ENCODE measurements at regions not wholly inside any gene's neighbourhood (a gene's known extent, or its start where the extent isn't known, plus 50 kb on each side); places are given as distances from the start of the nearest gene placed in this dataset.

- no peaks in the 10 kb centered on the region for H3K36me3 Mint-ChIP-seq
- no peaks in the 10 kb centered on the region for H3K27me3 Mint-ChIP-seq
- no peaks in the 10 kb centered on the region for H3K4me1 Mint-ChIP-seq
- CTCF ChIA-PET: no interaction called here
- DNase-seq: no peak
- H3K27ac Mint-ChIP-seq: no peak overlapping the region
- H3K9me3 Mint-ChIP-seq: no peaks in the 10 kb centered on the region
- no peak overlapping the region for H3K4me3 Mint-ChIP-seq
These were observed 99.6 kb upstream of the COL21A1 start for GRCh38 chr6:56346958-56347357.

DNA sequence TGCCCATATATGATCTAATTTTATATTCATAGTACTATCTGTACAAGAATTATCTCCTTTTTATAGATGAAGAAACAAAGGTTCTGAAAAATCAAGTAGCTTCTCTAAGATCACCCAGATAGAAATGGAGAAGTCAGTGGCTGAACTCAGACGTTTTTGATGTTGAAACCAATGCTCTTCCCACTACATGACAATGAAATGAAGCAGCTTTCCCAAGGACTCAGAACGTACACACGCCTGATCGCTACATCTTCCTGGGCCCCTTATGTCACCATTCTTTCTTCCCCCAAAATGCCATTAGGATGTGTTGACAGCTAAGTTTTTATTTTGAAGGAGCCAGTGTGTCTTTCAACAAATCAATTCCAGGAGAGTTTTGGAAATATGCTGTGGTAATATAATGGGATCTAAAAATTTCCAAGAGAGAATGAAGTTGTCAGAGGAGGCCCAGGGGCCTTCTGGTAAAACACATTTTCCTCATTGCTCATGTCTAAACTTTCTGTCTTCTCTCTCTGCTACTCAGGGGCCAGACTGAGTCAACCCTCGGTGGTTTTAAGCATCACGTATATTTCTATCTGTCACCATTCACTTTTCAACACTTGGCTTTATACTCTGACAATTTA is 98.1 kb upstream of the COL21A1 start:
- DNase-seq: no peak
- Mint-ChIP-seq H3K4me3 (no peak overlapping the region), H3K4me1 (no peaks in the 10 kb centered on the region), H3K27ac (no peak overlapping the region), H3K9me3 (no peaks in the 10 kb centered on the region), H3K36me3 (no peaks in the 10 kb centered on the region), H3K27me3 (no peaks in the 10 kb centered on the region)
- CTCF ChIA-PET: interaction anchor here (0.5 kb wide), 1 partner anchor 85 kb away, joined by 3 read pairs; no protein-coding TSS in a partner anchor

DNA sequence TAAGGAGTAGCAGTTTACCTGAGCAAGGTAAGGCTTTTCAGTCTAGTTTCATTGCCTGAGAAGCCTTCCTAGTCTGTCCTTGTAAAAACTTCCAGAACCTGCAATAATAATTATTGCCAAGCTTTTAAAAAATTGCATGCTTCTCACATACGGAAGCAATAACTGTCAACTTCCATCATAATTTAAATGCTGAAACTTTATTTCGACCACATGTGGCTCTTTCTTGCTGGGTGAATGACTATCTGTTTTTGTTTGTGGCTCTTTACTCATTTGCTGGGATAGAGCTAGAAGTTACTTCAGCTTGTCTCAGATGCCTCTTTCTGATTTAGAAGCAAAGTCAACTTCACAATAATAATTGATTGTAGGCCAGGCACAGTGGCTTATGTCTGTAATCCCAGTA is 95.9 kb upstream of the COL21A1 start:
- H3K27ac Mint-ChIP-seq: no peak overlapping the region
- H3K36me3 Mint-ChIP-seq: no peaks in the 10 kb centered on the region
- peaks cover 4% of the 10 kb centered on the region for H3K27me3 Mint-ChIP-seq

DNA sequence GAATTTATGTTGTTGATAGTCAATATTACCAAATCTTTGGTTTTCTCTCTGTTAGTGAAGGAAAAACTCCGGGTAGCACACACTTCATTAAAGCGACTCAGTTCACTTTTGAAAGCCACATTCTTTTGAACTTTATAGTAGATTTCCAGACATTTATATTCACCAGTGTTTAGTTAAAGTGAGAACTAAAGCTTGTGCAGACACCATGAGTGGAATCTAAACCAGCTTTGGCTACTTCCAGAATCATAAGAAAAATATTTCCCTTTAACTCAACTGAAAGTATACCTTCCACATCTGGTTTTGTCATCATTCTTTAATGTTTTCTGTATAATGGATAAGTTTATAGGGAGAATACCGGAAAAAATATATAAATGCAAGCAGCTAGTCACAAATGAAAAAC is 92.1 kb upstream of the COL21A1 start:
- H3K4me1 Mint-ChIP-seq: no peaks in the 10 kb centered on the region
- CTCF ChIA-PET: no interaction called here
- H3K9me3 Mint-ChIP-seq: no peaks in the 10 kb centered on the region
- peaks cover 4% of the 10 kb centered on the region for H3K27me3 Mint-ChIP-seq
- H3K27ac Mint-ChIP-seq: no peak overlapping the region
- no peak overlapping the region for H3K4me3 Mint-ChIP-seq
- H3K36me3 Mint-ChIP-seq: no peaks in the 10 kb centered on the region
- DNase-seq: no peak

More for the DNA sequence above, 95.9 kb upstream of the COL21A1 start:
- Mint-ChIP-seq H3K9me3 (no peaks in the 10 kb centered on the region), H3K4me1 (no peaks in the 10 kb centered on the region), H3K4me3 (no peak overlapping the region)
- DNase-seq: no peak
- CTCF ChIA-PET: no interaction called here

DNA sequence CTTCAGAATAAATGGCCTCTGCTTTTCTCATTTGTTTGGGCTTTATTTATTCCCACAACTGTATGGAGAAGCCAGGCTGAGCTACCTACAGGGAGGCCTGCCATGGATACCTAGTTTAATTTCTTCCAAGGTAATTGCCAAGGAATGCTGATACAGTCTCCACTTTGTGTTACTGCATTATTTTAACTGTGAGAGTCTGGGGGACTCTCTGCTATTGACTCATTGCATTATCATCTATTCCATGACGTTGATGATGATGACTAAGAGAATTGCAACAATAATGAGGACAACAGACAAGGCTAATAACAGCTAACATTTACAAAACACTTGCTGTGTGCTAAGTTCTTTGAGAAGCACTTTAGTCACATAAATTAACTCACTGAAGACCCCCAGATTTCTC is 88.3 kb upstream of the COL21A1 start:
- Mint-ChIP-seq H3K9me3 (no peaks in the 10 kb centered on the region), H3K4me1 (no peaks in the 10 kb centered on the region), H3K36me3 (no peaks in the 10 kb centered on the region), H3K27me3 (peaks cover 4% of the 10 kb centered on the region), H3K27ac (no peak overlapping the region), H3K4me3 (no peak overlapping the region)
- no peak for DNase-seq
- CTCF ChIA-PET: no interaction called here

DNA sequence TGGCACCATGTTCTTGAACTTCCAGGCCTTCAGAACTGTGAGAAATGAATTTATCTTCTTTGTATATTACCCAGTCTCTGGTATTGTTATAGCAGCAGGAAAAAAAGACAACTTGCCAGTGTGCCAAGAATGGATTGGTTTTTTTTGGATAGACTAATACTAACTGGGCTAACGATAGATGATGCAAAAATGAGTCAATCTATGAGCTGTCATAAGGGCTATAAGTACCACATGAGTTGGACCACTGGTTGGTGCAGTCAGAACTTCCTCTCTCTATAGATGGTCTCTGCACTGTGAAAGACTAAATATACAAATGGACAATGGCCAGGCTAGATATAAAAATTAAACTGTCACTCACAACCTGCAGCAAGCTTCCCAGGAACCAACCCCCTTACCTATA is 87.6 kb upstream of the COL21A1 start:
- Mint-ChIP-seq H3K9me3 (no peaks in the 10 kb centered on the region), H3K4me3 (no peak overlapping the region), H3K27ac (no peak overlapping the region), H3K36me3 (no peaks in the 10 kb centered on the region), H3K27me3 (no peaks in the 10 kb centered on the region), H3K4me1 (no peaks in the 10 kb centered on the region)
- DNase-seq: no peak
- CTCF ChIA-PET: no interaction called here

DNA sequence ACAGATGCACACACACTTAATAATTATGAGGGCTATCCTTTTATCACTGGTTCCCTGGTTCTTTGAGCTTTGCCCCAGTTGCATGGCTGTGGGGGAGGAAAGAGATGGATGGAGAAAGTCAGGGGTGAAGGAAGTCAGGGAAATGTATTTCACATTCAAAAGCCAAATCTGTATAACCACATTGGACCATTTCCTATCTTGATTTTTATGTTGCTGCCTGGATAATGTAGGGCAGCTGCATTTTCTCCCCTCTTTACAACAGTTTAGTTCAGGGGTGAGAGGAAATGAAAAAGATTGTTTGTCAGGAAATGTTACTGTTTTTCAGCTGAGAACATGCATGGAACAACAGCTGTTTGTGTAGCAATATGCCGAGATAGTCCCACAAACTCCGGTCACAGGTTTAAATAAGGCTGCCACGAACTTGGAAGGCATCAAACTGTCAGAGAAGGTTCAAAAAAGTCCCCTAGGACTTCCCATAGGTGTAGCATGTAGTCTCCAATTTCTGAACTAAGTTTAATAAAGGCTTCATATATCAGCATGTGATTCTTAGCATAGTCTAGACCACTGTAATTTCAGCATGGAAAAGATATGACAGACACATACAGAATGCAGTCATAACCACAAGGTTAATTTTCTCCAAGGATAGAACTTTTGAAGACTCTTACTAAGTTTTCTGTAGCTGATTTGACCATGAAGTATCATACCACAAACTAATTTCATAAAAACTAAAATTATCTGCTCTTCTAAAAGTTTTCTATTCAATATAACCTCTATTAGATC is 82.1 kb upstream of the COL21A1 start:
- Mint-ChIP-seq H3K9me3 (no peaks in the 10 kb centered on the region), H3K27me3 (no peaks in the 10 kb centered on the region), H3K27ac (no peak overlapping the region), H3K4me3 (no peak overlapping the region), H3K36me3 (no peaks in the 10 kb centered on the region), H3K4me1 (no peaks in the 10 kb centered on the region)
- CTCF ChIA-PET: no interaction called here
- DNase-seq: no peak

- Mint-ChIP-seq H3K9me3 (no peaks in the 10 kb centered on the region), H3K27me3 (no peaks in the 10 kb centered on the region), H3K27ac (no peak overlapping the region), H3K36me3 (no peaks in the 10 kb centered on the region), H3K4me1 (no peaks in the 10 kb centered on the region), H3K4me3 (no peak overlapping the region)
- DNase-seq: no peak
- CTCF ChIA-PET: no interaction called here
These were observed 81.3 kb upstream of the COL21A1 start for GRCh38 chr6:56328728-56329090.

DNA sequence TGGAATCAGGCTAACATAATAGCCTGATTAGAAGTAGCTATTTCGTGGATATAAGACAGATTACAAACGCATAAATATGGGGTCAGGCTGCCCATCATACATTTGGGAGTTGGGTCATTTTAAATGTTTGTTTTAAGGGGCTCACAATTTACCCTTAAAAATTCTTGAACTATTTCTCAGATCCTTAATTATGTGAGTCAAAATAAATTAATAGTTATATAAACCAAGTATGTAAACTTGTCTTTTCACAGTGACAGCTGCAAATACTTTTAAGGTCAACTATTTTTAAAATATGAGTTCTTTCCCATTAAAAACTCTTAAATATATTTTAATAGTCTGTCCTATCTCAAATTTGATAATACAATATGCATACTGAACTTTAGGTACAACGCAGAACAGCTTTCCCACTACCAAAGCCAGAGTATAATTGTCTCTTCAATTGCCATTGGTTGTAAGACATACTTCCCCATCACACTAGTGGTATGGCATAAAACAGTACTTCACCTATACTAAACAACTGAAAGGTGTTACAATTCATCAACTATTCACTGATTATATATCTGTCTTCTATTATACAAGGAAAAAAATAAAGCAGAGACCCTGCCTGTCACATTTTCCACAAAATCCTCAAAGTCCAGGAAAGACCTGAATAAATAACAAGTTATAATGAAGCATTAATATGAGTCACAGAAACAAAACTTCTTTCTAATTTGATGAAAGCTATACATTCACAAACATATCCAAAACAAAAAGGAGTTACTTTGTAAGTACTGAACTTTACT is 80.8 kb upstream of the COL21A1 start:
- DNase-seq: no peak
- H3K27me3 Mint-ChIP-seq: no peaks in the 10 kb centered on the region
- no peak overlapping the region for H3K4me3 Mint-ChIP-seq
- no peaks in the 10 kb centered on the region for H3K9me3 Mint-ChIP-seq
- no peak overlapping the region for H3K27ac Mint-ChIP-seq
- CTCF ChIA-PET: no interaction called here
- H3K4me1 Mint-ChIP-seq: no peaks in the 10 kb centered on the region
- H3K36me3 Mint-ChIP-seq: no peaks in the 10 kb centered on the region

DNA sequence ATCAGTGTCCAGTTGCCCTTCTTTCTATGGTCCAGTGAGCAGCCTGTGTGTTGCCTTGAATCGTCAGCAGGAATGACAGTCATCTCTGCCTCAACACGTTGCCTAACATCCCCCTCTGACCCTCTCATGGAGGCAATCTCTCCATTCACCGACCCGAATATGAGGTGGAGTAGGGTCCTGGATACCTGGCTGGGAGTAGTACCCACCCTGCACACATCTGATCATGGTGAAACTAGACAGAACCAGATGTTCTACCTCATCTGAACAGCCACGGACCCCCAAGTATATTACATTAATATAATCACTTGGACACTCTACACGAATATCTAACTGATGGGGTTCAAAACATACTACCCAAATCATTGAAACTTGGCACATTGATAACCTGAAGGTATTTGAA is 77.0 kb upstream of the COL21A1 start:
- no peak overlapping the region for H3K4me3 Mint-ChIP-seq
- H3K4me1 Mint-ChIP-seq: no peaks in the 10 kb centered on the region
- no peak for DNase-seq
- H3K27me3 Mint-ChIP-seq: no peaks in the 10 kb centered on the region
- H3K36me3 Mint-ChIP-seq: no peaks in the 10 kb centered on the region
- no peak overlapping the region for H3K27ac Mint-ChIP-seq
- CTCF ChIA-PET: no interaction called here
- no peaks in the 10 kb centered on the region for H3K9me3 Mint-ChIP-seq

- no peak overlapping the region for H3K4me3 Mint-ChIP-seq
- no peaks in the 10 kb centered on the region for H3K9me3 Mint-ChIP-seq
- no peaks in the 10 kb centered on the region for H3K36me3 Mint-ChIP-seq
- H3K27me3 Mint-ChIP-seq: no peaks in the 10 kb centered on the region
- H3K4me1 Mint-ChIP-seq: no peaks in the 10 kb centered on the region
- no peak overlapping the region for H3K27ac Mint-ChIP-seq
- DNase-seq: no peak
- CTCF ChIA-PET: interaction anchor here (1.0 kb wide), 1 partner anchor 47 kb away, joined by 3 read pairs; no protein-coding TSS in a partner anchor
These were observed 71.5 kb upstream of the COL21A1 start for GRCh38 chr6:56318851-56319250.

DNA sequence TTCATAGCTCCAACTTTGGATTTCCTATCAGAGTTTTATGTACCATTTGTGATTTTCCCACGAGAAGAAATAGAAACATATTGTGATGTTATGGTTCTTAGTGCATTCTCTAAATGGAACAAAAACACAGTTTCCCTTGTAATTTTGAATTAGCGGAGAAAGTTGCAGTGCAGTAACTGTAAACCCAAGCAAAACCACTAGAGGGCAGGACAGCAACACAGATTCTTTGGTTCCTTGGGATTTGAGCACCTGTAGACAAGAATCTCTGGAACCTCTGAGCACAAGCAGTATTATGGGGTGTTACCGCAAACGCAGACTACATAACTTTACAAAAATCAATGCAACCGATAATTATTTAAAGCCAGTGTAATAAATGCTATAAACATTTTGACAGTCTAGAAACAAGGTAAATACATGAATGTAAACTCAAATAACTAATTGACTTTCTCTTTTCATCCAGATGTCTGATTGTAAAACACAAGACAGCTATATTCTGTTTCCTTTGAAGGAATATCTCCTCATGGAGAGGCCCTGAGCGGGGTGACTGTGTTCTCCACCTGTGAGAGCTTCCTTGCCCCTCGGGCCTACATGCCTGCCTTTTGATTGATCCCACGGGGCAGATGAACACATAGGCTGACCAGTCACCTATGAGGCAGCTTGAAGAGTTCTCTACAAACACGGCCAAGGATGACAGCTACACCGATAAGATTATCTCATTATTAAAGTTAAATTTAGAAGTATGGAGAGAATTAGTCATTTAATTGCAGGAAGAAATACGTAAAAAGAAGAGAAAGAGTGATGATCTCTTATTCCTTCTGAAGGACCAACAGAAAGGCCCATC is 67.5 kb upstream of the COL21A1 start:
- Mint-ChIP-seq H3K27ac (no peak overlapping the region), H3K27me3 (no peaks in the 10 kb centered on the region), H3K9me3 (no peaks in the 10 kb centered on the region), H3K36me3 (no peaks in the 10 kb centered on the region), H3K4me3 (no peak overlapping the region), H3K4me1 (no peaks in the 10 kb centered on the region)
- CTCF ChIA-PET: interaction anchor here (0.8 to 2.4 kb wide), 11 partner anchors 9 to 285 kb away, joined by 3 to 8 read pairs (median 3); no protein-coding TSS in a partner anchor
- no peak for DNase-seq

GRCh38 chr6:56311533-56312448 is 64.4 kb upstream of the COL21A1 start:
- no peaks in the 10 kb centered on the region for H3K36me3 Mint-ChIP-seq
- H3K9me3 Mint-ChIP-seq: no peaks in the 10 kb centered on the region
- H3K4me3 Mint-ChIP-seq: no peak overlapping the region
- no peak overlapping the region for H3K27ac Mint-ChIP-seq
- DNase-seq: no peak
- CTCF ChIA-PET: no interaction called here
- H3K27me3 Mint-ChIP-seq: no peaks in the 10 kb centered on the region
- H3K4me1 Mint-ChIP-seq: no peaks in the 10 kb centered on the region
